ENCODE measurements at regions not wholly inside any gene's neighbourhood (a gene's known extent, or its start where the extent isn't known, plus 50 kb on each side); places are given as distances from the start of the nearest gene placed in this dataset.
"Not testable (repeated sequence)": the region's sequence is repeated elsewhere in the genome, so short reads cannot be mapped to it uniquely, and the experiment has no call there.

GRCh38 chr4:144862210-144862609 lies 216.3 kb downstream of the HHIP start:
- Histone ChIP-seq H3K36me3 (ENCODE audit: control insufficient read depth in 4 of 4, insufficient read depth in 3 of 4, low read depth in 1 of 4, low read length in 3 of 4) (no peaks in the 10 kb centered on the region), H3K4me1 (ENCODE audit: control insufficient read depth in 4 of 4, insufficient read depth in 4 of 4, low read length in 3 of 4) (no peaks in the 10 kb centered on the region), H3K9ac (ENCODE audit: low read depth in 1 of 2, low read length in 2 of 2) (no peak overlapping the region), H3K27ac (ENCODE audit: low read depth in 1 of 2, low read length in 2 of 2) (no peak overlapping the region), H3K4me3 (ENCODE audit: low read depth in 1 of 3, low read length in 3 of 3) (no peak overlapping the region), H3K9me3 (ENCODE audit: control insufficient read depth in 4 of 4, low read length in 3 of 4) (no peaks in the 10 kb centered on the region), H3K27me3 (ENCODE audit: control insufficient read depth in 4 of 4, insufficient read depth in 4 of 4, low read length in 3 of 4) (no peaks in the 10 kb centered on the region)
- DNase-seq (ENCODE audit: low spot score), result no peak
- 90% methylated on average over 2 of the region's 2 CpGs for WGBS
- TF ChIP-seq, protein P1, sequence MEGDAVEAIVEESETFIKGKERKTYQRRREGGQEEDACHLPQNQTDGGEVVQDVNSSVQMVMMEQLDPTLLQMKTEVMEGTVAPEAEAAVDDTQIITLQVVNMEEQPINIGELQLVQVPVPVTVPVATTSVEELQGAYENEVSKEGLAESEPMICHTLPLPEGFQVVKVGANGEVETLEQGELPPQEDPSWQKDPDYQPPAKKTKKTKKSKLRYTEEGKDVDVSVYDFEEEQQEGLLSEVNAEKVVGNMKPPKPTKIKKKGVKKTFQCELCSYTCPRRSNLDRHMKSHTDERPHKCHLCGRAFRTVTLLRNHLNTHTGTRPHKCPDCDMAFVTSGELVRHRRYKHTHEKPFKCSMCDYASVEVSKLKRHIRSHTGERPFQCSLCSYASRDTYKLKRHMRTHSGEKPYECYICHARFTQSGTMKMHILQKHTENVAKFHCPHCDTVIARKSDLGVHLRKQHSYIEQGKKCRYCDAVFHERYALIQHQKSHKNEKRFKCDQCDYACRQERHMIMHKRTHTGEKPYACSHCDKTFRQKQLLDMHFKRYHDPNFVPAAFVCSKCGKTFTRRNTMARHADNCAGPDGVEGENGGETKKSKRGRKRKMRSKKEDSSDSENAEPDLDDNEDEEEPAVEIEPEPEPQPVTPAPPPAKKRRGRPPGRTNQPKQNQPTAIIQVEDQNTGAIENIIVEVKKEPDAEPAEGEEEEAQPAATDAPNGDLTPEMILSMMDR (IDR thresholded peaks at IDR 0.05; ENCODE audit: low read depth, low read length, missing input control), result no peak
- TF ChIP-seq ATF3 (IDR thresholded peaks at IDR 0.05) (no peak), EGR1 (IDR thresholded peaks at IDR 0.05; ENCODE audit: low read depth in 2 of 2) (no peak), YY1 (IDR thresholded peaks at IDR 0.05) (no peak), NR2F2 (IDR thresholded peaks at IDR 0.05) (no peak), FOXA1 (IDR thresholded peaks at IDR 0.05) (no peak), SP1 (IDR thresholded peaks at IDR 0.05) (no peak), HNF4G (IDR thresholded peaks at IDR 0.05) (no peak), JUND (IDR thresholded peaks at IDR 0.05) (no peak), HNF4A (conservative IDR thresholded peaks at IDR 0.05) (no peak)
- TF ChIP-seq, protein P2, sequence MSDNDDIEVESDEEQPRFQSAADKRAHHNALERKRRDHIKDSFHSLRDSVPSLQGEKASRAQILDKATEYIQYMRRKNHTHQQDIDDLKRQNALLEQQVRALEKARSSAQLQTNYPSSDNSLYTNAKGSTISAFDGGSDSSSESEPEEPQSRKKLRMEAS (IDR thresholded peaks at IDR 0.05), result no peak
- TF ChIP-seq, protein P3, sequence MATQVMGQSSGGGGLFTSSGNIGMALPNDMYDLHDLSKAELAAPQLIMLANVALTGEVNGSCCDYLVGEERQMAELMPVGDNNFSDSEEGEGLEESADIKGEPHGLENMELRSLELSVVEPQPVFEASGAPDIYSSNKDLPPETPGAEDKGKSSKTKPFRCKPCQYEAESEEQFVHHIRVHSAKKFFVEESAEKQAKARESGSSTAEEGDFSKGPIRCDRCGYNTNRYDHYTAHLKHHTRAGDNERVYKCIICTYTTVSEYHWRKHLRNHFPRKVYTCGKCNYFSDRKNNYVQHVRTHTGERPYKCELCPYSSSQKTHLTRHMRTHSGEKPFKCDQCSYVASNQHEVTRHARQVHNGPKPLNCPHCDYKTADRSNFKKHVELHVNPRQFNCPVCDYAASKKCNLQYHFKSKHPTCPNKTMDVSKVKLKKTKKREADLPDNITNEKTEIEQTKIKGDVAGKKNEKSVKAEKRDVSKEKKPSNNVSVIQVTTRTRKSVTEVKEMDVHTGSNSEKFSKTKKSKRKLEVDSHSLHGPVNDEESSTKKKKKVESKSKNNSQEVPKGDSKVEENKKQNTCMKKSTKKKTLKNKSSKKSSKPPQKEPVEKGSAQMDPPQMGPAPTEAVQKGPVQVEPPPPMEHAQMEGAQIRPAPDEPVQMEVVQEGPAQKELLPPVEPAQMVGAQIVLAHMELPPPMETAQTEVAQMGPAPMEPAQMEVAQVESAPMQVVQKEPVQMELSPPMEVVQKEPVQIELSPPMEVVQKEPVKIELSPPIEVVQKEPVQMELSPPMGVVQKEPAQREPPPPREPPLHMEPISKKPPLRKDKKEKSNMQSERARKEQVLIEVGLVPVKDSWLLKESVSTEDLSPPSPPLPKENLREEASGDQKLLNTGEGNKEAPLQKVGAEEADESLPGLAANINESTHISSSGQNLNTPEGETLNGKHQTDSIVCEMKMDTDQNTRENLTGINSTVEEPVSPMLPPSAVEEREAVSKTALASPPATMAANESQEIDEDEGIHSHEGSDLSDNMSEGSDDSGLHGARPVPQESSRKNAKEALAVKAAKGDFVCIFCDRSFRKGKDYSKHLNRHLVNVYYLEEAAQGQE (IDR thresholded peaks at IDR 0.05), result no peak

DNA sequence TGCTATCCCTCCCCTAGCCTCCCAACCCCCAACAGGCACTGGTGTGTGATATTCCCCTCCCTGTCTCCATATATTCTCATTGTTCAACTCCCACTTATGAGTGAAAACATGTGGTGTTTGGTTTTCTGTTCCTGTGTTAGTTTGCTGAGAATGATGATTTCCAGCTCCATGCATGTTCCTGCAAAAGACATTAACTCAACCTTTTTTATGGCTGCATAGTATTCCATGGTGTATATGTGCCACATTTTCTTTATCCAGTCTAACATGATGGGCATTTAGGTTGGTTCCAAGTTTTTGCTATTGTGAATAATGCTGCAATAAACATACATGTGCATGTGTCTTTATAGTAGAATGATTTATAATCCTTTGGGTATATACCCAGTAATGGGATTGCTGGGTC lies 218.9 kb downstream of the HHIP start:
- not testable (repeated sequence) for H3K27ac ChIP-seq (ENCODE audit: low read depth in 1 of 2, low read length in 2 of 2); H3K9me3 ChIP-seq (ENCODE audit: control insufficient read depth in 4 of 4, low read length in 3 of 4); DNase-seq (ENCODE audit: low spot score); H3K9ac ChIP-seq (ENCODE audit: low read depth in 1 of 2, low read length in 2 of 2); H3K4me1 ChIP-seq (ENCODE audit: control insufficient read depth in 4 of 4, insufficient read depth in 4 of 4, low read length in 3 of 4); H3K36me3 ChIP-seq (ENCODE audit: control insufficient read depth in 4 of 4, insufficient read depth in 3 of 4, low read depth in 1 of 4, low read length in 3 of 4); H3K4me3 ChIP-seq (ENCODE audit: low read depth in 1 of 3, low read length in 3 of 3); H3K27me3 ChIP-seq (ENCODE audit: control insufficient read depth in 4 of 4, insufficient read depth in 4 of 4, low read length in 3 of 4)

DNA sequence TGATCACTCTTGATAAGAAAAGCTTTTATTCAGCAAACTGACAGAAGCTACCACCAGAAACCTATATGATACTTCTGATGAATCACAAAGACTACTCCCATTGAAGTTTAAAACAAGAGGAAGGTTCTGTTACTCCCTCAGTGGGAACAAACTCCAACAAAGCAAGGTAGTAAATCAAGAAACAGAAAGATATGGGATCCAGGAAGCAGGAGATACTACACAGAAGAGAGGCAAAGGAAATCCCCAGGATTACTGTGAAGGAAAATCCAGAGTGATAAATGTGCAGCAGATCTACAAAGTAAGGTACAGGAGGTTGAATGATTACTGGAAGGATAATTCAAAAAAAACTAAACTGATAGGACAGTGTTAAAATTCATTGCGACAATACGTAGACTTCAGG lies 222.4 kb downstream of the HHIP start:
- Histone ChIP-seq H3K9ac (ENCODE audit: low read depth in 1 of 2, low read length in 2 of 2) (no peak overlapping the region), H3K4me3 (ENCODE audit: low read depth in 1 of 3, low read length in 3 of 3) (no peak overlapping the region), H3K27ac (ENCODE audit: low read depth in 1 of 2, low read length in 2 of 2) (no peak overlapping the region), H3K27me3 (ENCODE audit: control insufficient read depth in 4 of 4, insufficient read depth in 4 of 4, low read length in 3 of 4) (no peaks in the 10 kb centered on the region), H3K9me3 (ENCODE audit: control insufficient read depth in 4 of 4, low read length in 3 of 4) (no peaks in the 10 kb centered on the region), H3K4me1 (ENCODE audit: control insufficient read depth in 4 of 4, insufficient read depth in 4 of 4, low read length in 3 of 4) (no peaks in the 10 kb centered on the region), H3K36me3 (ENCODE audit: control insufficient read depth in 4 of 4, insufficient read depth in 3 of 4, low read depth in 1 of 4, low read length in 3 of 4) (no peaks in the 10 kb centered on the region)
- 86% methylated on average over 2 of the region's 2 CpGs for whole genome bisulfite sequencing
- no peak for TF ChIP-seq ATF3 (IDR thresholded peaks at IDR 0.05)
- TF ChIP-seq NR2F2 (IDR thresholded peaks at IDR 0.05), result no peak
- TF ChIP-seq HNF4A (conservative IDR thresholded peaks at IDR 0.05), result no peak
- TF ChIP-seq SP1 (IDR thresholded peaks at IDR 0.05), result no peak
- no peak for TF ChIP-seq FOXA2 (IDR thresholded peaks at IDR 0.05)
- TF ChIP-seq EGR1 (IDR thresholded peaks at IDR 0.05; ENCODE audit: low read depth in 2 of 2), result no peak
- no peak for TF ChIP-seq HNF4G (IDR thresholded peaks at IDR 0.05)
- no peak for TF ChIP-seq TAF1 (conservative IDR thresholded peaks at IDR 0.05)
- TF ChIP-seq JUND (IDR thresholded peaks at IDR 0.05), result no peak
- no peak for TF ChIP-seq RXRA (IDR thresholded peaks at IDR 0.05)
- DNase-seq (ENCODE audit: low spot score), result no peak

Data from liver (tissue), 8 donors.